Effector CD4-positive, alpha-beta T cell (primary cell): ENCODE measurements at regions not wholly inside any gene's neighbourhood (a gene's known extent, or its start where the extent isn't known, plus 50 kb on each side); places are given as distances from the start of the nearest gene placed in this dataset.
"Not testable (repeated sequence)": the region's sequence is repeated elsewhere in the genome, so short reads cannot be mapped to it uniquely, and the experiment has no call there.

Experiments used
- DNase-seq: peaks from one replicate; pipeline ENCODE4 v3.0.0-alpha.2; 2020

DNA sequence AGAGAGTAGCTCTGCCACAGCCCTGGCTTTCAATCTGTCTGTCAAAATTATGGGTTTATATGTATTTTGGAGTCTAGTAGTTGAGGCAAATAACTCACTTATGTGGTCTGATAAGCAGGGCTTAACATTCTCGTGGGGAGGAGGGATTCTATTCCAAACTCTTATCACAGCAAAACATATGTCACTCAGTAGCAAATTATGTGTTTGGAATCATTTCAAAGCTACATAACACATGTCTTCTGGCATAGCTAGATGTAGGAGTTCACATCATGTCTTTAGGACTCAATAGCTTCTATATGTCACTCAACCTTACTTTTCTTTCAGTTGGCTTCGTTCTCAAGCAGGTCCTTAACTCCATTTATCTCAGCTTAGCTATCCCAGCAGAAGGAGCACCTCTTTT lies 144.5 kb upstream of the SEMA6A start:
- DNase-seq, result no peak

DNA sequence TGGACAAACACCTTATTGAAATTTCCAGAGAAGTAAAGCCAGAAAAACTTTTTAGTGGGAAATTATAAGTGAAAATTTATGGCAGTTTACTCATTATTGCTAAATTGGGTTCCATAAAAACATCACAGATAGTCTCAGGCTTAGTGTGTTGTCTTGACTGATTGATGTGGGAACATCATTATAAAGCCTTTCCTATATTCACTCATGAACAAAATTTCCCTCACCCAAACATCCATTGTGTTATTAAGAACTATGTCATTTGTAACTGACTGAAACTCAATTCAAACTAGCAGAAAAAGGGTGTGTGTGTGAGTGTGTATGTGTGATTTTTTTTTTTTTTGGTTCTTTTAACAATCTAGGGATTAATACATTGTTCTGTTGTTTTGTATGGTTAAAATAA lies 143.7 kb upstream of the SEMA6A start:
- DNase-seq, result no peak

DNA sequence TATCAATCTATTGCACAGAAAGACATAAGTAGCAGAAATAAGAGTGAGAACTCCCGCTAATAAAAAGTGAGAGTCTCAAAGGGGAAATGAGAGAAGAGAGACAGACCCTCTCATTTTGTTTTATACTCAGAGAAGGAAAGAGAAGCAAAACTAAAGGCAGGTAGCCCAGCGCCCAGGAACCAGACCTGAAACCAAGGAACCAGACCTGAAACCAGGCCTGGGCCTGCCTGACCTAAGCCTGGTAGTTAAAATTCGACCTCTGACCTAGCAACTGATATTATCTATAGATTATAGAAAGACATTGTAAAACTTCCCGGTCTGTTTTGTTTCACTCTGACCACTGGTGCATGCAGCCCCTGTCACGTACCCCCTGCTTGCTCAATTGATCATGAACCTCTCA lies 134.5 kb upstream of the SEMA6A start:
- DNase-seq, result no peak

DNA sequence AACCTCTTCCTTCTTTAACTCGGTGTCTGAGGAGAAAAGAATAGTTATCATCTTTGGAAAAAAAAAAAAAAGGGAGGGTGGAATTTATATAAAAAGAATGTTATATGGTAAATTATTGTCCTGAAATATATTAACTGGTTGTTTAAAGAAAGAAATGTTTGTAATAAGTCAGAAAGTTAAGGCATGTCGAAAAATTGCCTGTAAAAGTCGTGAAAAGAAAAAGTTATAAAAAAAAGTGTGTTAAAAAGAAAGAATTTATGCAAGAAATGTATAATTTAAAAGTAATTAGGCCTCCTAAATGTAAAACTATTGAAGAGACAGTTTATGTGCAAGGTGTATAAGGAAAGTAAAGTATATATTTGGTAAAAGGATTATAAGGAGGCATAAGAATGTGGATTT lies 130.5 kb upstream of the SEMA6A start:
- DNase-seq, result not testable (repeated sequence)

DNA sequence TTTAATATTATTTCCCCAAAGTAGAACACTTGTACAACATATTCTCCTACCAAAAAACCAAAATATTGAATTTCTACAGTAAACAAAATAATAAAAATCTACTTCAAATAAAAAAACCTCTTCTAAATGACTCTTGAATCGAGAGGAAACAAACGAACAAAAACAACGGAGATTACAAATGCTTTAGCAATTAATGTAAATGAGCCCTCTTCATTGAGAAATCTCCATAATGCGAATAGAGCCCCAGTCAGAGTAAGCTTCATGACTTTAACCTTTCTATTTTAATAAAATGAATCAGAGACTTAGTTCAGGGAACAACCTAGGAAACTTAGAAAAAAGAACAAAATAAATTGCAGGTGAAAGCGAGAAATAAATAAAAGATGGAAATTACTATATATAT lies 129.3 kb upstream of the SEMA6A start:
- no peak for DNase-seq

DNA sequence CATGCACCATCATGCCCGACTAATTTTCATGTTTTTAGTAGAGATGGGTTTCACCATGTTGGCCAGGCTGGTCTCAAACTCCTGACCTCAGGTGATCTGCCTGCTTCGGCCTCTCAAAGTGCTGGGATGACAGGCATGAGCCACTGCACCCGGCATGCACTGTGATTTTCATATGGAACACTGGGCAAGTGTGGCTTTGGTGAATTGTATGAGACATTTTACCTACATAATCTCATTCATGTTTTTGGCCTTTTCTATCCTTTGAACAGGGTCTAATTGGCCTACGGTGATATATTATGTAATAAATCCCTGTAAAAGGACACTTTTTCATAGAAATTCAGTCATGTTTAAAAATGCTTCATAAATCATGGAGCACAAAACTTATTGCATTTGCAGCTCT lies 128.7 kb upstream of the SEMA6A start:
- DNase-seq, result no peak

DNA sequence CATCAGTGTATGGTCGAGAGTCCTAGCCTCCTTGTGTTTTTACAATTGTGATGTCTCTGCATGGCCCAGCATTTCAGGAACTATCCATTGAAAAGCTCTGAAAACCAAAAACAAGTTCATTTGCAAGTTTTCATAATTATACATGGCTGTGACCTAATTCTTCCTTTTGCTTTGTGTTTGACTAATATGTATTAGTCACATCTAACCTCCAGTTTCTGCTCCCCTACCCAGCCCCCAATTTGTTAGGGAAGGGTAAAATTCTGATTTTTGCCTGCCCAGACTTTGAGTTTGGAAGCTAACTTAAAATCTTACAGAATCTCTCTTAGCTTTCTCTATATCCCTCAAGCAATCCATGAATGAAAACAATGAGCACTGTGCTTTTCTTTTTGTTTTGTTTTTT lies 128.2 kb upstream of the SEMA6A start:
- no peak for DNase-seq

DNA sequence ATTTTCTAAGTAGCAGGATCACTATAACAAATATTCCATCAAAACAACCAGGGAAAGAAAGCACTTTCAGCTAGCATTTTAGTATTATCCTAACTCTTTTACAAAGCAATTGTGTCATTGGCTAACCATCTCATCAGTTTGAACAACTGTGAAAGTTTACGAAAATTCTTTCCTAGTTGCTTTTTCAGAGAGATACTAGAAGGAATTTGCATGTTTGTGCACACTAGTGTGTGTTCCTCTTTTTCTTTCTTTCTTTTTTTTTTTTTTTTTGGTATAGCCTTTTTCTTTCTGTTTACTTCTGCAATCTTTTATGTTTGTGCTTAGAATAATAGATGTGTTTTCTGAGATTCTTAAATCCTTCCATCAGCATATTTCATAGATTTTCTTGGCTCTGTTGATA lies 124.7 kb upstream of the SEMA6A start:
- no peak for DNase-seq

DNA sequence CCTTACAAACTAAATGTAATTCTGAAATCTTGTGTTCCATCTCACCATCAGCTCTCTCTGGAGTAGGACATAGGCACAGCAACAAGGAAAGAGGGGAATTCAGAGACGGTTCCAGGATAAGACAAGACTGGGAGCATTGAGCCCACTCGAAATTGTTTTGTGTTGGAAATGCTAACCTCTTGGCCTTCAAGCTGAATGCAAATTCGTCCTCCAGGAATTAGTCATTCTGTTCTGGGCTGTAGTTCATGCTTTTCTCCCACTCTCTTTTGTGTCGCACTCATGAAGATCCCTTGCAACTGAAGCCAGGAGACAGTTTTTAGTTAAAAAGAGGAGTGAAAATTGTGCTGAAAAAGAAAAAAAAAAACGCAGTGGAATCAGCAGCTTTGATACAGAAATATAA lies 121.7 kb upstream of the SEMA6A start:
- no peak for DNase-seq

DNA sequence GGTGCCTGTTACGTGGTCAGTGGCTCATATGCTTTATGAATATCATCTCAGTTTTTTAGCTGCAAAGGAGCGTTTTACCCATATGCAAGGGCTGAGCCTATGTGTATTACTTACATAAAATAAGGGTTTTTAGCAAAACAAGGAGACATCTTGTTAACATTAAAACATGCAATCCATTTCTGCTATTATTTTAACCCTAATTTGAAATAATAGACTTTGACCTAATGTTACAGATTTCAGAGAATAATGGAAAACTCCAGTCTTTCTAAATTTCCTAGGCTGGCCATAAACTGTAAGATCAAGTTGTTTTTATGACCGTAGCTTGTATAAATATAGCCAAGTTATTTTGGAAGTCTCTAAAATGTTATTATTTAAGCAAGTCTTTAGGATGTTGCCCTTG lies 121.1 kb upstream of the SEMA6A start:
- DNase-seq, result no peak

DNA sequence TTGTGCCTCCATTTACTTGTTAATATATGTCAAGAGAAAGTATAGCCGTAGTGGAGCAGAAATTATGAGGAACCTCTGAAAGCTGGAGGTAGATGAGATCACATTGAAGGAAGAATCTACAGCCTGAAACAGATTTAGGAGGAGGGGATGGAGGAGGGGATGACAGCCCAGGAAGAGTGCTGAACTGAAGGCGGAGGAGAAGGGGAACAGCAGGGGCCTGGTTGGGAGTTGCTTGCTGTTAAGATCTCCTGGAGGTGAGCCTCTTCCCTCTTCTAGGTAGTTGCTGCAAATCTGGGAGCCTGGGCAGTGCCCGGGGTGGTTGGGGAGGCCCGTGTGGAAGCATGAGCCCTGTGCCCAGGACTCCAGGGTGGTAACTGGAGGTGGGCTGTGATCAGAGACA lies 111.8 kb upstream of the SEMA6A start:
- no peak for DNase-seq

DNA sequence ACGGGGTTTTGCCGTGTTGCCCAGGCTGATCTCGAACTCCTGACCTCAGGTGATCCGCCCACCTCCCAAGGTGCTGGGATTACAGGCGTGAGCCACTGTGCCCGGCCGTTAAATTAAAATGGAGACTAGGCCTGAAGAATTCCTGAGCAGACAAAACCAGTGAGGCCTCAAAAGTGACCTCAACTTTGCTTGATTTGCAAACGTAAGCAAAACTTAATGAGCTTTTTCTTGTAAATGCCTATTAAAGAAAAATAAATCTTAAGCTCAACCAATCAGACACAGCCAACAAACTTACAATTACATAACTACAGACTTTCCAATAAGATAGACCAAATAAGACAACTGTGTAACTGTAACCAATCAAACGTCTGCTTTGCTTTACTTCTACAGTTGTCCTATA lies 111.3 kb upstream of the SEMA6A start:
- no peak for DNase-seq

DNA sequence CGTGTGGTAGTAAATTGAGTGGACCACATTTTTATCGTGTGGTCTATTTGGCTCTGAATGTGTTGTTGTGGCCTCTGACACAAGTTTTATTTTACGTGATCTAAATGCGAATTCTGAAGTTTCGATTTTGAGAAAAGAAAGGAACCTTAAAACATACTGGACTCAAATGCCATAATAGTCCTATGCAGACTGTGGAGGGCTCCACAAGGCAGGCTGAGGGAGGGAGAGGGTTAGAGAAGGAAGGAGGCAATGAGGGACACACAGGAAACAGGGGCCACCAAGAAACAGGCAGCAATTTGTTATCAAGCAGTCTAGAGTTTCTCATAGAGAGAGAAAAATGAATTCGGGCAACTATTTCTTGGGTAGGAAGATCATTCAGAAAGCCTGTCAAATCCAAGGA lies 110.4 kb upstream of the SEMA6A start:
- DNase-seq, result no peak

DNA sequence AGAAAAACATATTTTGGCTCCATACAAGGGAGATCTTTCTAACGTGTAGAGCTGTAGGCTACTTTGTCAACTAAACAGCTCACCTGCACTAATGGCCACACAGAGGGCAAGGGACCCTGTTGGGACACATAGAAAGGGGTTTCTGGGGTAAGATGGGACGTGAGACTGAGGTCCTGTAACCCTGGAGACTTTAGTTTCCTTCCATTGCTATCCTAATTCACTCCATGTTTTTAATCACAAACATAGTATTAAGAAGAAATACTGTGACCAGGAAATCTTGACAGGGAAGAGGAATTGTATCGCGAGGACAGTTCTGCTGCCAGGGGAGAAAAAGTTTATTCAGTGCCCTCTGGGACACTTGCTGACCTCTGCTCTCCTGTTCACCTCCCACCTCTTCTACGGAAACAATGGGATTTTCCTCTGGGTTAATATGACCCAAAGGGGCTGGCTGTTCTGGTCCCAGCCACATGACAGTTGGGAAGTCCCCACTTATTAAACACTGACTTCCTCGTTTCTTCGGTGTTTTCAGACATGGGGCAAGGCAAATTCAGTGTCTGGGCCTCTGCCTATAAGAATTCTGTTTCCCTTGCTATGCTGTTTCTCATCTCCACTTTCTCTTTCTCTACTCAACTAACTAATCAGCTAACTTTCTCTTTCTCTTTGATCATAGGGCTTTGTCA lies 106.9 kb upstream of the SEMA6A start:
- no peak for DNase-seq

DNA sequence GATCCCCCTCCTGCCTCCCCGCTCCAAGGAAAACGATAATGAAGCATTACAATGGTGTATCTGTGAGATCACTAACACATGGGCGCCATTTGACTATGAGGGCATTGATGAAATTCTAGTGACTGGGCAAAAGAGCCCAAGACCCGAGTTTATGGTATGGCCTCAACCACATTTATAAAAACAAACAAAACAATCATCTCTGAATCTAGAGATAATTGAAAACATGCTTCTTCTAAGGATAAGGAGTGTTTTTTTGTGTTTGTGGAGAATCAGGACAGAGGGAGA lies 100.9 kb upstream of the SEMA6A start:
- no peak for DNase-seq

DNA sequence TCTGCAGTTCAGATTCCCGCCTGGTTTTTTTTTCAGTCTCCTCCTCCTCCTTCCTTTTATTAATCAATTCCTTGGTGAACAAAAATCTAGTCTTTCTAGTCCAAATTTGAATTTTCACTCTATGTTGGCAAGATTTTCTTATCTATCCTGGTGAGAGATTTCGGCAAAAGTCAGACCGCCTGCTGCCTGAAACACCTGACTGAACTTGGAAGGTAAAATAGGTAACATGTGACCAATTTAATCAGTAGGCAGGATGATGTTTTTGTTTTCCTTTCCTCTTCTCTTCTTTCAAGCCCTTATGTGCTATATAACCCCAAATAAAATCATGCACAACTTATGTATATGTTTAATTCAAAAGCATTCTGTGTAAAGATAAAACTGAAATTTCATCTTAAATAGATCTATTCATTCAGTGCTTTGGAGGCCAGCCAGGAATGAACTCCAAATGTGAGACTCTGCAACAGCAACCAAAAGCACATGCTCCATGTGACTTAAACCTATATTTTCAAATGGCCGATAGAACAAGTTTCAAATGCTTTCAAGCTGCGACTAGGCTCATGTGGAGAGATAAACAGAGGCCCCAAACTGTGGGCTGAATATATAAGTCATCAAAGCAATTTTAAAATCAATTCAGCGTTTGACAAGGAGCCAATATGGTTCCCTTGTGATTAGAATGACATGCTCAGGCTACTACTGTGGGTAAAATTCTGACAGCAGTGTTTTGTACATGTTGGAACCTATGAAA lies 100.4 kb upstream of the SEMA6A start:
- DNase-seq, result no peak

DNA sequence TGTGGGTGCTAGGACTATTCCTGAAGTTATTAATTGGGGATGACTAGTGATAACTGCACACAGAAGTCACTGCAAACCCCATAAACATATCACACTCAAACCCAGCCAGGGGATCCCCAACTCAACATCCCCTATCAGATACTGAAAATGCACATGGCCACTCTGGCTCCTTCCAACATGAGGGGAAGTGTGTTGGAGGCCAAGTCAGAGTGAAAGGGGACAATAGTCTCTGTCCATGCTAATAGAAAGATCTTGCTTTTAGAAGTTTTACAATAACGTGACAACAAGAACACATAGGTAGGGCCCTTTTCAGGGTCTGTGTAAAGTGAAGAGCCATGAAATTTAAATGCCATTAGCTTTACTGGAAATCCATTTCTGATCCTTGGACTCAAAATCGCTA lies 98.8 kb upstream of the SEMA6A start:
- DNase-seq, result no peak

DNA sequence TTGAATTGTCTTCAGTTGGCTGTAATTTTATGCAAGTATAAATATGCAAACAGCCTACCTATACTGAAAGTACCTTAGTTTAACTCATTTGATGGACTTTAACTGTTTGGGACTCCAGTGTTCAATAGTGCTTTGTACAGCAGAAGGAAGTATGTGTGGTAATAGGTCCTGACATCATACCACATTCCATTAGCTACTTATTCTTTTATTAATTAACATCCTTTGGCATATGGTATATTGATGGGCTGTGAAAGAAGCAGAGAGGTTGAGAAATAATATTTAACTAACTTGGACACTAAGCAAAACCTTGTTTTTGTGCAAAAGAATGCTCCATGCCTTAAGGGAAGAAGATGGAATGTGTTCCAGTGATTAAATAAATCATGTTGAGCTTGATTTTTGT lies 97.6 kb upstream of the SEMA6A start:
- DNase-seq, result no peak

DNA sequence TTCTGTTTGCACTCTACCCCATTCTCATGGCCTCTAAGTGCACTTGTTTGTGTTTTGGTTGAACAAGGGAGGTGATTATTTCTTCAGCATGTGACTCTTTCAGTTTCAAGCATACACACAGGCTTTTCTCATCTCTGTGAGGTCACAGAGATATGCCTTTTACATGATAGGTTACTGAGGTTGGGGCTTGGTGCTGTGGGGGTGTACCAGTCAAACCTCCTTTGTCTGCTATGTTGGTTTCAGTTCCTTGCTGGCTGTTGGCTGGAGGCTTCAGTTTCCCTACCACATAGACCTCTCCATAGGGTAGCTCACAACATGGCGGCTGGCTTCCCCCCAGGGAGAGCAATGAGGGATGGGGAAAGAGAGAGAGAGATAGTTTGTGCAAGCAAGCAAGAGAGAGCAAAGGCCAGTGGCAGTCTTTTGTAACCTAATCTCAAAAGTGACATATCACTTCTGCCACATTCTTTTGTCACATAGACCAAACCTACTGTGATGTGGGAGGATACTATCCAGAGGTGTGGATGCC lies 96.7 kb upstream of the SEMA6A start:
- no peak for DNase-seq

DNA sequence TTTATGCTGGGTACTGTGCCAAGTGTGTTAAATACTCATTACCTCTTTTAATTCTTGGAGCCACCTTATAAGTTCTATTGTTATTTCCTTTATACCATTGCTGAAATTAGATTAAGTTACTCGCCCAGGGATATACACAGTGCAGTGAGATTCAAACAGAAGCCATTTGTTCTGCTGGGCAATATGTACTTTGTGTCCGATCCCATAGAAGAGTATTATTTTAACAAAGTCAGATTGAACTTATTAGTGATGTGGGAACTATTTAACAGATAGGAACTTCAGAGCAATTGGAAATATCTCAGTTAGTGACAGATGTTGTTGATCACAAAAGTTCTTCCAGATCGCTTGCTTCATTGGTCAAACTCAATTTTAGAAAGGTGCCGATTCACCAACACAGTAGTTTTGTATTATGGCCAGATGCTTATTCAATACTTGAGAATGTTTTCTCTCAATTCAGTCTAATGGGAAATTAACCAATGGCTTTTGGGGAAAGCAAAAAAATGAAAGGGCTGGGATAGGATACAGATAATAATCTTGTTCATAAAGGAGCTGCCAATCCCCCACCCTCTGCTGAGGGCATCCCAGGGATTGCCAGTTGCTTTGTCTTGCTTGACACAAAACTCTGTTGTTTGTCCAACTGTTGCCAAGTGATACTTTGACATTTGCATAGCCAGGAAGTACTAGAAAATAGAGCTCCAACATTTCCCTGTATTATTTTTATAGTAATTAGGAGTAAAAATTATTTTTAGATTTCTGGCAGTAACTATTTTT lies 94.8 kb upstream of the SEMA6A start:
- DNase-seq, result no peak

DNA sequence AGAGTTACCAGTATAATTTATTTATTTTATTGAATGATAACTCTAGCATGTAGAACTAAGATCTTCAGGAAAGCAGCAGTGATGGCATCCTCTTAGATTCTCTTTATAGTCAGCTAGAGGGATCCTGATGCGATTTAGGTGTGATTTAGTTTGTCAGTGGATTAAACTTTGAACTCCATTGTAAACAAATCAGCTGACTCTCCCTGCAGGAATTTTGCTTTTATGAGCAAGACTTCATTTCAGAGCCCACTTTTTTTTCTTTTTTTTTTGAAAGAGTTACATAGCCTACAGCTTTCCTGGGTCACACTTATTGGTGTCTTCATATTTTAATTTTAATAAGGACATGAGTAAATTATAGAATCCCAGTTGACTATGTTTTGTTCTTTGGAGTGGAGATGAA lies 93.8 kb upstream of the SEMA6A start:
- no peak for DNase-seq

DNA sequence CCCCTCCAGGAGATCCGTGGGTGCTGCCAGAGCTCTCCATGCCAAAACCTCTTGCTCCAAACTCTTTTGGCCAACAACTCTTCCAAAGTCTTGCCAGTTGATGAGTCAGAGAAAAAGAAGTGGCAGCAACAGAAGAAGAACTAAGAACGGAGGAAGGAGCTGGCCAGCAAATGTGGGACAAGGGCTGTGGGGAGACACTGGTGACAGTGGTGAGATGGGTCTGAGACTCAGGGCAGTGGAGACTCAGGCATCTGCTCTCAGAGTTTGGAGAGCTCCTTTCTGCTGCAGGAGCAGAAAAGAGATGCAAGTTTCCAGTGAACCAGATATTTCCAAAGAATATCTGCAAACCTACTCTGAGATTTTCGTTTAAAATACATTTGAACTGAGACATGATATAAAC lies 92.3 kb upstream of the SEMA6A start:
- DNase-seq, result no peak

DNA sequence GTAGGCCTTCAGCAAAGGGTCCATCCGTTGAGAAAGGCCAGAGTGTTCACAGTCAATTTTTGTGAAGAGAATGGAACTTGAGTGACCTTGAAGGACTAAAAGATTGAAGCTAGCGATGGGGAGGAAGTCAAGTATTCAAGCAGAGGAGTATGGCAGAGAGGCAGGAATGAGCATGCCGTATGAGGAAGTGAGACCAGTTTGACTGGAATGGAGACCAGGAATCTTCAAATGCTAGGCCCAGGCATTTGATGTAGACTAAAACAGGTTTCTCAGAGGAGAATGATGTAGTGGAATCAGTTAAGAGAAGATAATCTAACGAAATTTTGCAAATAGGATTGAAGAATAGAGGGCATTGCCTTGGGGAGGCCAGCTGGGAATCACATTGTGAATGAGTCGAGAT lies 90.4 kb upstream of the SEMA6A start:
- DNase-seq, result no peak

DNA sequence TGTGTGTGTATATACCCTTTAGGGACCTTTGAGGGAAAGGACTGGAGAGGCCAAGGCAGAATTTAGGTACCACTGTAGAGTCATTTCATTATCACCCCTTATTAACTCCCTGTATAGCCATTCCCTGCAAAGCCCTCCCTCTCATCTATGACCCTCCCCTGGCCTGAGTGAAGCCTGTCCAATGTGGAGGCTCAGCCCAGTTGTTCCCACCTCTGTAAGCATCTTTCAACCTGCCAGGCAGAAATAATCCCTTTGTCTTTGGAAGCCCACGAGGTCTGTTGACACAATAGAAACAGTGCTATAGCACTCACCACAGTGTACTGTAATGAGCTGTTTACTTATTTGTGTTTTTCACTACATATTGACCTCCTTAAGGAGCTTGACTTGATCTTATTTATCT lies 88.5 kb upstream of the SEMA6A start:
- DNase-seq, result no peak
